SK-N-SH treated with all-trans-retinoic acid at 6 μM for 48 hours (cell line): ENCODE measurements at regions not wholly inside any gene's neighbourhood (a gene's known extent, or its start where the extent isn't known, plus 50 kb on each side); places are given as distances from the start of the nearest gene placed in this dataset.

ENCODE experiments used
- CSRNP3 ChIP-seq: fragments of 250-450 bp; sonication (Bioruptor Pico); IDR thresholded peaks from 2 replicates; pipeline ENCODE4 v1.5.1; 2021; ENCODE audit warnings: mild to moderate bottlenecking, moderate library complexity
- PATZ1 ChIP-seq: fragments of 250-450 bp; sonication (Bioruptor Pico); IDR thresholded peaks from 2 replicates; pipeline ENCODE4 v1.8.0; 2020; ENCODE audit warnings: mild to moderate bottlenecking, moderate library complexity, borderline replicate concordance
- RARB ChIP-seq: fragments of 250-450 bp; sonication (Bioruptor Pico); IDR thresholded peaks from 2 replicates; pipeline ENCODE4 v1.8.0; 2021; ENCODE audit warnings: mild to moderate bottlenecking, moderate library complexity
- TSHZ2 ChIP-seq: fragments of 250-450 bp; sonication (Bioruptor Pico); IDR thresholded peaks from 2 replicates; pipeline ENCODE4 v1.5.0; 2020; ENCODE audit warnings: mild to moderate bottlenecking, moderate library complexity
- ZC3H10 ChIP-seq: fragments of 250-450 bp; sonication (Bioruptor Pico); IDR thresholded peaks from 2 replicates; pipeline ENCODE4 v1.5.1; 2021; ENCODE audit warnings: mild to moderate bottlenecking, moderate library complexity

GRCh38 chr5:74426506-74426905 is 214.0 kb downstream of the ENC1 start:
- no peak for TF ChIP-seq CSRNP3 (CRISPR knock-in tag)
- no peak for TF ChIP-seq RARB
- no peak for TF ChIP-seq TSHZ2
- TF ChIP-seq ZC3H10 (CRISPR knock-in tag): no peak
- no peak for TF ChIP-seq PATZ1 (CRISPR knock-in tag)
